Epithelial cell of proximal tubule (primary cell): ENCODE measurements at regions not wholly inside any gene's neighbourhood (a gene's known extent, or its start where the extent isn't known, plus 50 kb on each side); places are given as distances from the start of the nearest gene placed in this dataset.

Experiments
- DNase-seq: peaks from one replicate; pipeline ENCODE4 v3.0.0-alpha.2; 2011; ENCODE audit warnings: low read depth
- H3K4me3 ChIP-seq: 2 replicates; pipeline ENCODE4 v1.5.1; 2011; ENCODE audit warnings: low read depth, mild to moderate bottlenecking, low read length
- TF ChIP-seq, protein P1 (sequence below): conservative IDR thresholded peaks from 2 replicates; pipeline ENCODE4 v1.5.1; 2012; ENCODE audit warnings: low read depth, mild to moderate bottlenecking, low read length

DNA sequence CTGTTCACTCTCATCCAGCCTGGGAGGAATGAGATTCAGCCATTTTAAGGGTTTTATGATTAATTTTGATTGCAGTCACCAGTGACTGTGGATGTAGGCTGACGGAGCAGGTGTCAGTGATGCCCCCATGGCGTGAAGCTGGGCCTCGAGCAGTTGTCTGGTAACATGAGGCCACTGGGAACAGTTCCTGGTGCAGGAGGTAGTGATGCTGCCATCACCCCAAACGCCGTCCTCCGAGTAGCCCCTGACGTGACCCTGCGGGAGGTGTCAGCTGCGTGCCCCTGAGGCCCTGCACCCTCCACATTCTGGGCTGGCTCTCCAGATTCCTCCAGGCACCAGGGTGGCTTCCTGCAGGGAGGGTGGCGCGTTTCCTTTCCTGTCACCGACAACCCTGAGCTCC lies 277.2 kb downstream of the TEX29 start:
- no peak overlapping the region for H3K4me3 ChIP-seq
- TF ChIP-seq, protein P1, sequence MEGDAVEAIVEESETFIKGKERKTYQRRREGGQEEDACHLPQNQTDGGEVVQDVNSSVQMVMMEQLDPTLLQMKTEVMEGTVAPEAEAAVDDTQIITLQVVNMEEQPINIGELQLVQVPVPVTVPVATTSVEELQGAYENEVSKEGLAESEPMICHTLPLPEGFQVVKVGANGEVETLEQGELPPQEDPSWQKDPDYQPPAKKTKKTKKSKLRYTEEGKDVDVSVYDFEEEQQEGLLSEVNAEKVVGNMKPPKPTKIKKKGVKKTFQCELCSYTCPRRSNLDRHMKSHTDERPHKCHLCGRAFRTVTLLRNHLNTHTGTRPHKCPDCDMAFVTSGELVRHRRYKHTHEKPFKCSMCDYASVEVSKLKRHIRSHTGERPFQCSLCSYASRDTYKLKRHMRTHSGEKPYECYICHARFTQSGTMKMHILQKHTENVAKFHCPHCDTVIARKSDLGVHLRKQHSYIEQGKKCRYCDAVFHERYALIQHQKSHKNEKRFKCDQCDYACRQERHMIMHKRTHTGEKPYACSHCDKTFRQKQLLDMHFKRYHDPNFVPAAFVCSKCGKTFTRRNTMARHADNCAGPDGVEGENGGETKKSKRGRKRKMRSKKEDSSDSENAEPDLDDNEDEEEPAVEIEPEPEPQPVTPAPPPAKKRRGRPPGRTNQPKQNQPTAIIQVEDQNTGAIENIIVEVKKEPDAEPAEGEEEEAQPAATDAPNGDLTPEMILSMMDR: no peak
- no peak for DNase-seq

DNA sequence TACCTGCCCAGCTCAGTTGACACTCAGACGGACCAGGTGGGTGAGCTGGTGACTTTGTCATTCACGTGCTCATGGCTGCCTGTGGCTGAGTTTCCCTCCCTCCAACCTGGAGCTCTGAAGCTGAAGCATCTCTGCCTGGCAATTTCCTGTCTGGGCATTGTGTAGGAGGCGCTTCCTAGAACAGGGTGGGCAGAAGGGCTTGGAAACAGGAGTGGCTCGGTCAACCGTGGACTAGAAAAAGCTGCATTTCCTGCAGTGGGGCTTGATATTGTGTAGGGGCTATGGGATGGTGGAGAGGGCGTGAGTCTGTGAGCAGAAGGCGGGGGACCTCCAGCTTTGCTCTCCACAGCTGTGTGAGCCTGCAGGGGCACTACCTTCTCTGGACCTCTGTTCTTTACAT lies 278.3 kb downstream of the TEX29 start:
- no peak overlapping the region for H3K4me3 ChIP-seq
- TF ChIP-seq, protein P1: no peak
- no peak for DNase-seq

DNA sequence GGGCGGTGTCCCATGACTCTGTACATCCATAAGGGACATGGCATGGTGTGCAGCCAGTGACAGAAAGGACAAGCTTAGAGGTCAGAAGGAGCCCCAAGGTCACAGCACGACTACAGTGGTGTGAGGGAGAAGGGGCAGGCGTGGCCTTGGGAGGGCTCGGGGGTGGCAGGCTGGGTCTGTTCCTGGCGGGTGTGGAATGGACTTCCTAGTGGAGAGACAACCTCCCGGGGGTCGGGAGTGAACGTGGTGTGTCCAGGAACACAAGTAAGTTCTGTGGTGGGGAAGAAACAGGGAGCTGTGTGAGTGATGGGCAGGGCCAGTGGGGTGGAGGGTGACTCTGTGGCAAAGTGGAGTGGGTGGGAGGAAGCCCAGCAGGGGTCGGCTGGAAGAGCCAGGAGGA lies 279.3 kb downstream of the TEX29 start:
- no peak overlapping the region for H3K4me3 ChIP-seq
- no peak for DNase-seq
- TF ChIP-seq, protein P1: no peak

DNA sequence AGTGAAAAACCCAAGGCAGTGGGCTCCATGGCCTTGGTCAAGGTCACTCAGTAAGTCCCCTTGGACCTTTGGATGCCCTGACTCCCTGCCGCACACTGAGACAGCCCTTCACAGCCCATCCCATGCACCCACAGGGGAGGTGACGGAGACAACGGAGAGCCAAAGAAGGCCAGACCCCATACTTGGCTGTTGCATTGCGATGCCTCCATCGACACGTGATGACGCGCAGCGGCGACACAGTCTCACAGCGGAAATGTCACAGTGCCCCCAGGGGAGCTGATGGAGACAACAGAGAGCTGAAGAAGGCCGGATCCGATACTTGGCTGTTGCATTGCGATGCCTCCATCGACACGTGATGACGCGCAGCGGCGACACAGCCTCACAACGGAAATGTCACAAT lies 282.4 kb downstream of the TEX29 start:
- DNase-seq: no peak
- TF ChIP-seq, protein P1: no peak
- H3K4me3 ChIP-seq: no peak overlapping the region

DNA sequence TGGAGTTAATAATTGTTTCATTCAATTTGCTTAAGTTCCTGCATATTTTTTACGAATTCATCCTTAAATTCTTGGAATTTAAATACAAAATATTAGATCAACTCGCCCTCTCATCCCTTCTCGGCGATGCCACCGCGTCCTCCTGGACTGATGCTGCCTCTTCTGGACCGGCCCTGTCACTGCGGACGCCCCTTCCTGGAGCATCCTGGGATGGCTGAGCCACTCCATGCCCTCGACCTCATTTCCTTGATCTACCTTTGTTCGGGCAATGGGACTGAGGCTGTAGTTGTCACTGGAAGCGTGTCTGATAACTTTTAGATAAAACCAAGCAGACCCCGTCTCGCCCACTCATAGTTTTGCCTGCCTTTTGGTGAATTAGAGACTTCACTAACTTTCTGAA lies 283.7 kb downstream of the TEX29 start:
- H3K4me3 ChIP-seq: no peak overlapping the region
- no peak for DNase-seq
- TF ChIP-seq, protein P1: no peak

DNA sequence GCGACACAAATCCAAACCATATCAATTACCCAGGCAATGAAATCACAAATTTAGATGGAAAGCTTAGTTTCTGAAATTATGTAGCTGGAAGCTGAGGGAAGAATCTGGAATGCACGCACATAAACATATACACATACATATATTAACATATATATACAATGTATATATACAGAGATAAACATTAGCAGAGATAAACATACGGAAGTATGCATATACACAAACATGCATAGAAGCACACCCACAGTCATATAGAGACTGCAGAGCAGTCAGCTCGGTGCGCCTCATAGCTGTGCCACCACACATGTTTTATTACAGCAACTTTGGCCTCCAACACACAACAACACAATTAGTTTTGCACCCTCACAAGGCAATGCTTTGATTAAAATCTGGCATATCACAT lies 288.1 kb downstream of the TEX29 start:
- TF ChIP-seq, protein P1: no peak
- no peak for DNase-seq
- no peak overlapping the region for H3K4me3 ChIP-seq

DNA sequence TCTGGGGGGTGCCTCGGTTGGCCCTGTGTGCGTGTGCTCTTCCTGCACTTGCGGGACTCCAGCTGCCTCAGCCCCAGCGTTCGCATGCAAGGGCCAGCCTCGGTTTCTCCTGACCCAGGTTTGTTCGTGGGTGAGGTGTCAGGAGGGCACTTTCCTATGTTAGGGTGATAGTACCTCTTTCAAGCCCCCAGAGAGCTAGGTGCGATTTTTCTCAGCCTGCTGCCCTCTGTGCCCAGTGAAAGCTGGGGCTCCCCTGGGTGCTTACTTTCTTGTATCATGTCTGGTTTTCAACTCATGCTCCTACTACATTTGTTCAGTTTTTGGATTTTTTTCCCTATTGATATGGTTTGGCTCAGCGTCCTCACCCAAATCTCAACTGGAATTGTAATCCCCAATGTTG lies 289.2 kb downstream of the TEX29 start:
- no peak for DNase-seq
- H3K4me3 ChIP-seq: no peak overlapping the region
- TF ChIP-seq, protein P1: no peak
